HepG2 (cell line): ENCODE measurements at regions not wholly inside any gene's neighbourhood (a gene's known extent, or its start where the extent isn't known, plus 50 kb on each side); places are given as distances from the start of the nearest gene placed in this dataset.

Experiments
- ATAC-seq: fragments of 200-7000 bp; cut with Tn5 transposase; 3 replicates; pipeline ENCODE4 v1.9.1; 2020; ENCODE audit warnings: mild to moderate bottlenecking, moderate library complexity
- BruUV-seq: library from RNA; stranded (reverse); fragments of 400-500 nt; replicated peaks from 2 replicates; lab custom pipeline; 2021; lab: Mats Ljungman, UMichigan
- CTCF ChIA-PET: fragments of 300-600 bp; formaldehyde crosslinking; extraction: SDS; loops from one replicate; lab custom pipeline; 2021; ENCODE audit warnings: low total read pairs, inconsistent platforms, low intra/inter-chr PET ratio; lab: Yijun Ruan, JAX
- POLR2A ChIA-PET: fragments of 350-600 bp; sonication (Branson Sonifier 250); formaldehyde crosslinking; loops from one replicate; lab custom pipeline; 2020; ENCODE audit warnings: antibody characterized with exemption, inconsistent platforms; lab: Yijun Ruan, JAX
- DNase-seq: peaks from one replicate; pipeline ENCODE4 v3.0.0-alpha.2; 2015; ENCODE audit warnings: low spot score
- FAIRE-seq: peaks from 3 replicates; lab custom pipeline; 2011; peaks lifted over from hg19 to GRCh38; lab: Jason Lieb, UNC
- H2AFZ ChIP-seq: one replicate; pipeline ENCODE4 v1.6.1; 2011; ENCODE audit warnings: low read length, inconsistent platforms
- H3K27ac ChIP-seq: fragments of 300-600 bp; 3 replicates; pipeline ENCODE4 v1.8.0; 2011; ENCODE audit warnings: mixed run types, mild to moderate bottlenecking, mixed read lengths, low read length, inconsistent platforms; ENCODE audit not compliant: insufficient read depth; ENCODE audit errors: extremely low read length
- H3K27me3 ChIP-seq, 2 experiments: fragments of 200-600 bp in 1 of 2; 2 replicates in 1 of 2; 3 replicates in 1 of 2; pipeline versions ENCODE4 v1.6.0 to v1.8.0; 2011; ENCODE audit warnings: low read length in 2 of 2, mild to moderate bottlenecking in 2 of 2, moderate library complexity in 2 of 2, inconsistent platforms in 1 of 2; ENCODE audit not compliant: insufficient read depth in 2 of 2, control insufficient read depth in 1 of 2
- H3K36me3 ChIP-seq, 2 experiments: fragments of 200-600 bp in 1 of 2; replicated peaks in 1 of 2; 2 replicates in 1 of 2; 3 replicates in 1 of 2; pipeline versions ENCODE4 v1.5.1 to v1.8.0; 2011; ENCODE audit warnings: low read length in 2 of 2, inconsistent platforms in 1 of 2; ENCODE audit not compliant: insufficient read depth in 2 of 2, control insufficient read depth in 1 of 2
- H3K4me1 ChIP-seq: 2 replicates; pipeline ENCODE4 v1.5.1; 2012; ENCODE audit warnings: low read length, inconsistent platforms; ENCODE audit not compliant: insufficient read depth
- H3K4me2 ChIP-seq: 2 replicates; pipeline ENCODE4 v1.6.0; 2011; ENCODE audit warnings: low read depth, low read length, inconsistent platforms
- H3K4me3 ChIP-seq, 3 experiments: fragments of 200-600 bp in 1 of 3; sonication (generic), shearing (Covaris generic) in 1 of 3; replicated peaks in 1 of 3; 2 replicates each; pipeline ENCODE4 v1.5.1; 2011 to 2016; ENCODE audit warnings: low read length in 3 of 3, inconsistent platforms in 2 of 3, low read depth in 2 of 3, mild to moderate bottlenecking in 2 of 3, control low read depth in 1 of 3, mixed read lengths in 1 of 3; ENCODE audit not compliant: insufficient read depth in 1 of 3
- H3K79me2 ChIP-seq: one replicate; pipeline ENCODE4 v1.6.1; 2011; ENCODE audit warnings: low read length, inconsistent platforms; ENCODE audit not compliant: insufficient read depth
- H3K9ac ChIP-seq: 2 replicates; pipeline ENCODE4 v1.6.0; 2011; ENCODE audit warnings: mild to moderate bottlenecking, low read depth, low read length, inconsistent platforms; ENCODE audit not compliant: insufficient read depth
- H3K9me3 ChIP-seq: 2 replicates; pipeline ENCODE4 v1.5.1; 2012; ENCODE audit warnings: mild to moderate bottlenecking, low read length
- H4K20me1 ChIP-seq: 2 replicates; pipeline ENCODE4 v1.6.0; 2011; ENCODE audit warnings: inconsistent platforms, mild to moderate bottlenecking, low read length, moderate library complexity; ENCODE audit not compliant: insufficient read depth
- HOXA3 ChIP-seq: sonication (generic); formaldehyde crosslinking; IDR thresholded peaks from 2 replicates; pipeline ENCODE4 v1.5.0; 2020; ENCODE audit warnings: missing genetic modification reagents
- KIAA2018 ChIP-seq: sonication (generic); formaldehyde crosslinking; IDR thresholded peaks from 2 replicates; pipeline ENCODE4 v1.5.0; 2020; ENCODE audit warnings: mild to moderate bottlenecking, missing genetic modification reagents, borderline replicate concordance
- MLLT10 ChIP-seq: sonication (generic); formaldehyde crosslinking; IDR thresholded peaks from 2 replicates; pipeline ENCODE4 v1.4.0; 2020; ENCODE audit warnings: missing genetic modification reagents
- MLX ChIP-seq: IDR thresholded peaks from 2 replicates; pipeline ENCODE4 v1.6.1; 2016
- NR2F2 ChIP-seq: IDR thresholded peaks from 2 replicates; pipeline ENCODE4 v1.6.1; 2012; ENCODE audit warnings: low read depth, inconsistent platforms, borderline replicate concordance
- NR3C1 ChIP-seq: sonication (generic); formaldehyde crosslinking; IDR thresholded peaks from 2 replicates; pipeline ENCODE4 v1.4.0; 2020; ENCODE audit warnings: missing genetic modification reagents
- TEAD3 ChIP-seq: optimal IDR thresholded peaks from 2 replicates; pipeline ENCODE3; 2016; ENCODE audit warnings: borderline replicate concordance
- ZNF138 ChIP-seq: sonication (generic); formaldehyde crosslinking; IDR thresholded peaks from 2 replicates; pipeline ENCODE4 v1.5.0; 2020; ENCODE audit warnings: mild to moderate bottlenecking, low read depth, missing genetic modification reagents
- ZNF562 ChIP-seq: sonication (generic); formaldehyde crosslinking; IDR thresholded peaks from 2 replicates; pipeline ENCODE4 v1.8.0; 2022; ENCODE audit warnings: missing genetic modification reagents, borderline replicate concordance
- WGBS: methylation state at CpG from one replicate; pipeline ENCODE4 v1.1.6; 2017; ENCODE audit warnings: low lambda C conversion rate; 5-methylcytosine and 5-hydroxymethylcytosine counted together
- in situ Hi-C: cut with HindIII; loops from 2 replicates; pipeline ENCODE4 v1.10.0; 2017; ENCODE audit warnings: low pct_unique_long_range_greater_than_20kb; ENCODE audit not compliant: extremely low pct_ligation_motif_present
- intact Hi-C: fragments of 100-400 bp; cut with micrococcal nuclease; formaldehyde crosslinking; loops from one replicate; pipeline ENCODE4 v1.10.0; 2022; ENCODE audit not compliant: unreplicated experiment

GRCh38 chr14:82889701-82890100 is 1356.0 kb upstream of the SEL1L start:
- Histone ChIP-seq H3K9ac (no peak overlapping the region), H3K4me2 (no peak overlapping the region), H3K27ac (no peak overlapping the region), H3K27me3 (no peaks in the 10 kb centered on the region), H3K4me3 (no peak overlapping the region), H3K79me2 (no peaks in the 10 kb centered on the region), H3K9me3 (peaks cover 47% of the 10 kb centered on the region; the same call in 1 of the 2 replicates), H4K20me1 (no peaks in the 10 kb centered on the region), H2AFZ (no peak overlapping the region), H3K4me1 (no peaks in the 10 kb centered on the region), H3K36me3 (no peaks in the 10 kb centered on the region)
- intact Hi-C loops = loop anchor here (10.0 kb wide), 1 partner anchor 1235 kb away; no protein-coding TSS in a partner anchor
- CTCF ChIA-PET = no interaction called here
- POLR2A ChIA-PET = no interaction called here
- BruUV-seq = no TSS peak
- ATAC-seq (no peak), FAIRE-seq (no peak), DNase-seq (no peak)
- TF ChIP-seq TEAD3 (CRISPR knock-in tag) (no peak), ZNF562 (CRISPR knock-in tag) (no peak), MLX (CRISPR knock-in tag) (no peak), ZNF138 (no peak), HOXA3 (CRISPR knock-in tag) (no peak), NR3C1 (CRISPR knock-in tag) (no peak), NR2F2 (no peak)
- in situ Hi-C loops = no loop called here

- Histone ChIP-seq H3K4me2 (no peak overlapping the region), H3K9me3 (peaks cover 48% of the 10 kb centered on the region), H4K20me1 (no peaks in the 10 kb centered on the region), H2AFZ (no peak overlapping the region), H3K27me3 (no peaks in the 10 kb centered on the region), H3K36me3 (no peaks in the 10 kb centered on the region), H3K4me3 (no peak overlapping the region), H3K4me1 (no peaks in the 10 kb centered on the region), H3K9ac (no peak overlapping the region), H3K79me2 (no peaks in the 10 kb centered on the region), H3K27ac (no peak overlapping the region)
- intact Hi-C loops = no loop called here
- FAIRE-seq (no peak), DNase-seq (no peak), ATAC-seq (no peak)
- ChIA-PET POLR2A (no interaction called here), CTCF (no interaction called here)
- in situ Hi-C loops = no loop called here
- 0% methylated on average over 1 of the region's 1 CpG for WGBS
- BruUV-seq = no TSS peak
- TF ChIP-seq KIAA2018 (CRISPR knock-in tag) (no peak), MLLT10 (CRISPR knock-in tag) (no peak)
These were observed 1362.8 kb upstream of the SEL1L start for GRCh38 chr14:82896476-82896875.
